Parathyroid adenoma (tissue), 2 donors: ENCODE measurements at regions not wholly inside any gene's neighbourhood (a gene's known extent, or its start where the extent isn't known, plus 50 kb on each side); places are given as distances from the start of the nearest gene placed in this dataset.
A peak's percentile ranks its signal among the peaks of the same experiment; 100 is the strongest.

Experiments
- H2AFZ ChIP-seq: fragments of 300-600 bp; sonication (generic); one replicate; pipeline ENCODE4 v1.7.0; 2017; ENCODE audit warnings: antibody characterized with exemption, mild to moderate bottlenecking
- H3K27ac ChIP-seq: fragments of 300-600 bp; sonication (generic); one replicate; pipeline ENCODE4 v1.7.0; 2017
- H3K27me3 ChIP-seq: fragments of 300-600 bp; sonication (generic); one replicate; pipeline ENCODE4 v1.7.0; 2017; ENCODE audit warnings: low read length; ENCODE audit not compliant: control insufficient read depth, insufficient read depth
- H3K36me3 ChIP-seq: fragments of 300-600 bp; sonication (generic); one replicate; pipeline ENCODE4 v1.7.0; 2017; ENCODE audit warnings: low read length; ENCODE audit not compliant: control insufficient read depth, insufficient read depth
- H3K4me1 ChIP-seq: fragments of 300-600 bp; sonication (generic); one replicate; pipeline ENCODE4 v1.7.0; 2017; ENCODE audit warnings: control low read depth
- H3K4me2 ChIP-seq: fragments of 300-600 bp; sonication (generic); one replicate; pipeline ENCODE4 v1.7.0; 2017; ENCODE audit warnings: low read length
- H3K4me3 ChIP-seq: fragments of 300-600 bp; sonication (generic); one replicate; pipeline ENCODE4 v1.7.0; 2017; ENCODE audit warnings: low read depth, low read length
- H3K79me2 ChIP-seq: fragments of 300-600 bp; sonication (generic); one replicate; pipeline ENCODE4 v1.7.0; 2017; ENCODE audit warnings: control low read depth
- H3K9ac ChIP-seq: fragments of 300-600 bp; sonication (generic); one replicate; pipeline ENCODE4 v1.7.0; 2017; ENCODE audit warnings: mild to moderate bottlenecking
- H3K9me3 ChIP-seq: fragments of 300-600 bp; sonication (generic); one replicate; pipeline ENCODE4 v1.7.0; 2017; ENCODE audit warnings: low read length; ENCODE audit not compliant: control insufficient read depth
- TF ChIP-seq, protein P1 (sequence below): fragments of 300-600 bp; sonication (generic); IDR thresholded peaks from one replicate; pipeline ENCODE4 v1.7.0; 2017; ENCODE audit warnings: antibody characterized with exemption, mild to moderate bottlenecking
- donor health status: primary hyperparathyroidism.

- no peak overlapping the region for H3K9ac ChIP-seq
Measured at GRCh38 chr6:164924674-164925073, 384.7 kb downstream of the C6orf118 start.

DNA sequence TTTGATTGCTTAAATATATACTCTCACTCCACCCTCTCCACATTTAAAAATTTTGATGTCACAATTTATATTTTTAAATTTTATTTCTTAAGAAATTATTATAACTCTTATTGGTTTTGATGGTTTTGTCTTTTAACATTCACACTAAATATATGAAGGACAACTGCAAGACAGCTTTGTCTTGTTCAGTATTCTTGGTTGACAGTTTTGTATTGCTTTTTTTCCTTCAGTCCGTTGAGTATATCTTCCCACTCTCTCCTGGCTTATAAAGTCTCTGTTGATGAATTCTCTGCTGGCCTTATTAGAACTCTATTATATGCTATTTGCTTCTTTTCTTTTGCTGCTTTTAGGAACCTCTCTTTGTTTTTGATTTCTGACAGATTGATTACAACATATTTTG lies 392.2 kb downstream of the C6orf118 start:
- Histone ChIP-seq H3K79me2 (no peaks in the 10 kb centered on the region), H3K27me3 (no peaks in the 10 kb centered on the region)

More at GRCh38 chr6:164924674-164925073, 384.7 kb downstream of the C6orf118 start:
- Histone ChIP-seq H3K36me3 (no peaks in the 10 kb centered on the region), H3K4me3 (no peak overlapping the region), H3K9me3 (no peaks in the 10 kb centered on the region), H3K27me3 (no peaks in the 10 kb centered on the region), H3K27ac (no peak overlapping the region), H2AFZ (no peak overlapping the region), H3K79me2 (no peaks in the 10 kb centered on the region), H3K4me1 (no peaks in the 10 kb centered on the region), H3K4me2 (no peak overlapping the region)
- TF ChIP-seq, protein P1, sequence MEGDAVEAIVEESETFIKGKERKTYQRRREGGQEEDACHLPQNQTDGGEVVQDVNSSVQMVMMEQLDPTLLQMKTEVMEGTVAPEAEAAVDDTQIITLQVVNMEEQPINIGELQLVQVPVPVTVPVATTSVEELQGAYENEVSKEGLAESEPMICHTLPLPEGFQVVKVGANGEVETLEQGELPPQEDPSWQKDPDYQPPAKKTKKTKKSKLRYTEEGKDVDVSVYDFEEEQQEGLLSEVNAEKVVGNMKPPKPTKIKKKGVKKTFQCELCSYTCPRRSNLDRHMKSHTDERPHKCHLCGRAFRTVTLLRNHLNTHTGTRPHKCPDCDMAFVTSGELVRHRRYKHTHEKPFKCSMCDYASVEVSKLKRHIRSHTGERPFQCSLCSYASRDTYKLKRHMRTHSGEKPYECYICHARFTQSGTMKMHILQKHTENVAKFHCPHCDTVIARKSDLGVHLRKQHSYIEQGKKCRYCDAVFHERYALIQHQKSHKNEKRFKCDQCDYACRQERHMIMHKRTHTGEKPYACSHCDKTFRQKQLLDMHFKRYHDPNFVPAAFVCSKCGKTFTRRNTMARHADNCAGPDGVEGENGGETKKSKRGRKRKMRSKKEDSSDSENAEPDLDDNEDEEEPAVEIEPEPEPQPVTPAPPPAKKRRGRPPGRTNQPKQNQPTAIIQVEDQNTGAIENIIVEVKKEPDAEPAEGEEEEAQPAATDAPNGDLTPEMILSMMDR = no peak

DNA sequence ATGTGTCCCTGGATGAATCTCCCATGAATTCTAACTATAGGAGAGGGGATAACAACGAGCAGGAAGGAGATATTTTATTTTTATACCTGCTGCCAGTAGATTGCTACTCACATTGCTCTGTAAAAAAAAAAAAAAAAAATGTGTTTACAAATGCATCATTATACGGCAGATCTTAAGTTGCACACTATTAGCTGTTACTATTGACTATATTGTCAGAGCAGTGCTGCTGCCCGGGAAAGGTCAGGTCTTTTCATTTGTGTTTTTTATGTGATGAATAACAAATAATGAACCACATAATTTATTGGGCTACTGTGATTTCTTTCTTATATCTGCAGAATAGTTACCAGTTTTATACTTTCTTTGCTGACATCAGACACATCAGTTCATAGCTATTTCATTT lies 393.3 kb downstream of the C6orf118 start:
- H2AFZ ChIP-seq = no peak overlapping the region
- H3K9ac ChIP-seq = no peak overlapping the region
- H3K27ac ChIP-seq = no peak overlapping the region
- no peaks in the 10 kb centered on the region for H3K36me3 ChIP-seq
- no peak overlapping the region for H3K4me3 ChIP-seq
- H3K79me2 ChIP-seq = no peaks in the 10 kb centered on the region
- no peaks in the 10 kb centered on the region for H3K9me3 ChIP-seq
- TF ChIP-seq, protein P1 = no peak
- no peaks in the 10 kb centered on the region for H3K27me3 ChIP-seq
- no peak overlapping the region for H3K4me2 ChIP-seq
- H3K4me1 ChIP-seq = peaks cover 3% of the 10 kb centered on the region

More for the DNA sequence above, 392.2 kb downstream of the C6orf118 start:
- Histone ChIP-seq H2AFZ (no peak overlapping the region), H3K9ac (no peak overlapping the region), H3K27ac (no peak overlapping the region), H3K9me3 (no peaks in the 10 kb centered on the region), H3K4me2 (no peak overlapping the region), H3K4me1 (no peaks in the 10 kb centered on the region), H3K36me3 (no peaks in the 10 kb centered on the region), H3K4me3 (no peak overlapping the region)
- TF ChIP-seq, protein P1 = no peak

- Histone ChIP-seq H3K4me1 (peaks cover 3% of the 10 kb centered on the region), H3K9ac (no peak overlapping the region), H3K36me3 (no peaks in the 10 kb centered on the region), H3K9me3 (no peaks in the 10 kb centered on the region), H3K4me2 (no peak overlapping the region), H3K4me3 (no peak overlapping the region), H3K79me2 (no peaks in the 10 kb centered on the region), H3K27me3 (no peaks in the 10 kb centered on the region), H2AFZ (no peak overlapping the region), H3K27ac (no peak overlapping the region)
- TF ChIP-seq, protein P1 = no peak
Measured at GRCh38 chr6:164911873-164912580, 397.4 kb downstream of the C6orf118 start.

DNA sequence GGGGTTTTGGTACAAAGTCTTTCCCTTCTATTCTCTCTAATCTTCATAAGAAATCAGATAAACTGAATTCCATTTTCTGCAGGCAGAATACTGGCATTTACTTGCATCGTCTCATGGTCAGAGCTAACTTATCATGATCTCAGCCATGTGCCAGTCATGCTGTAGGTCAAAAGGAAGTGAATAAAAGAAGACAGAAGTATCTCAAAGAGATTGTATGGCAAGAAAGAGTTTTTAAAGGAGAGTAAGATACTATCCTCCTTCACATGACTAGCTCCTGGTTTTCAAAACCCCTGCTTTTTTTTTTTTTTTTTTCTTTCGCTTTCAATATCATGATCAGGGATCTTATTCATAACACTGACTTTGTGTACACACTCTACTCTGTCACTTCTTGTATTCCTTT lies 398.3 kb downstream of the C6orf118 start:
- no peak overlapping the region for H3K4me2 ChIP-seq
- peaks cover 3% of the 10 kb centered on the region for H3K4me1 ChIP-seq
- TF ChIP-seq, protein P1 = no peak
- no peaks in the 10 kb centered on the region for H3K79me2 ChIP-seq
- H3K9ac ChIP-seq = no peak overlapping the region
- no peak overlapping the region for H3K4me3 ChIP-seq
- no peaks in the 10 kb centered on the region for H3K36me3 ChIP-seq
- no peaks in the 10 kb centered on the region for H3K27me3 ChIP-seq
- no peaks in the 10 kb centered on the region for H3K9me3 ChIP-seq
- no peak overlapping the region for H3K27ac ChIP-seq
- peak overlapping the region; percentile 15 for H2AFZ ChIP-seq
